HEK293 (cell line): ENCODE measurements at regions not wholly inside any gene's neighbourhood (a gene's known extent, or its start where the extent isn't known, plus 50 kb on each side); places are given as distances from the start of the nearest gene placed in this dataset.

Experiments
- CTCF ChIA-PET: fragments of 350-600 bp; formaldehyde crosslinking; extraction: SDS; loops from one replicate; lab custom pipeline; 2021; ENCODE audit warnings: antibody characterized with exemption; lab: Yijun Ruan, JAX
- POLR2A ChIA-PET: fragments of 300-600 bp; formaldehyde crosslinking; extraction: SDS; loops from one replicate; lab custom pipeline; 2020; ENCODE audit warnings: antibody characterized with exemption, inconsistent platforms; lab: Yijun Ruan, JAX
- H3K27ac ChIP-seq: fragments of 200-500 bp; sonication (Bioruptor generic); 2 replicates; pipeline ENCODE4 v1.5.1; 2014; ENCODE audit warnings: low read depth, low read length, control low read depth, inconsistent platforms; ENCODE audit errors: extremely low read depth
- H3K36me3 ChIP-seq, 2 experiments: fragments of 200-500 bp in 1 of 2; sonication (Bioruptor generic) in 1 of 2; 1 replicate in 1 of 2; 2 replicates in 1 of 2; pipeline ENCODE4 v1.5.1; 2014 to 2017; ENCODE audit warnings: inconsistent platforms in 2 of 2, low read length in 2 of 2; ENCODE audit not compliant: control insufficient read depth in 2 of 2, insufficient read depth in 1 of 2
- H3K4me1 ChIP-seq: fragments of 200-500 bp; sonication (Bioruptor generic); 2 replicates; pipeline ENCODE4 v1.5.1; 2014; ENCODE audit warnings: mild to moderate bottlenecking, low read length, inconsistent platforms; ENCODE audit not compliant: control insufficient read depth, insufficient read depth
- H3K4me3 ChIP-seq: 2 replicates; pipeline ENCODE4 v1.5.1; 2011; ENCODE audit warnings: low read depth, mild to moderate bottlenecking, control low read depth, low read length, moderate library complexity
- H3K9me3 ChIP-seq: fragments of 200-500 bp; sonication (Bioruptor generic); 2 replicates; pipeline ENCODE4 v1.5.1; 2014; ENCODE audit warnings: low read depth, low read length, inconsistent platforms; ENCODE audit not compliant: control insufficient read depth, insufficient read depth
- GLI4 ChIP-seq: fragments of 450-650 bp; formaldehyde crosslinking; IDR thresholded peaks from 2 replicates; pipeline ENCODE4 v1.5.1; 2016; ENCODE audit warnings: missing biosample characterization, missing genetic modification characterization
- KLF1 ChIP-seq: fragments of 450-650 bp; formaldehyde crosslinking; IDR thresholded peaks from 2 replicates; pipeline ENCODE4 v1.5.1; 2016; ENCODE audit warnings: missing biosample characterization, missing genetic modification characterization
- MEIS1 ChIP-seq: sonication (generic); formaldehyde crosslinking; IDR thresholded peaks from 2 replicates; pipeline ENCODE4 v1.8.1; 2022; ENCODE audit warnings: missing genetic modification reagents, mild to moderate bottlenecking, borderline replicate concordance
- SCRT1 ChIP-seq: fragments of 450-650 bp; formaldehyde crosslinking; IDR thresholded peaks from 2 replicates; pipeline ENCODE4 v1.5.1; 2016; ENCODE audit warnings: missing biosample characterization, missing genetic modification characterization, borderline replicate concordance
- SETDB1 ChIP-seq: IDR thresholded peaks from one replicate; pipeline ENCODE4 v1.6.1; 2017; ENCODE audit warnings: mild to moderate bottlenecking, low read length, moderate library complexity, mixed read lengths; ENCODE audit not compliant: insufficient read length
- ZBTB10 ChIP-seq: fragments of 450-650 bp; formaldehyde crosslinking; IDR thresholded peaks from 2 replicates; pipeline ENCODE4 v1.5.1; 2016; ENCODE audit warnings: missing biosample characterization, missing genetic modification characterization
- ZBTB6 ChIP-seq: fragments of 450-650 bp; formaldehyde crosslinking; IDR thresholded peaks from 2 replicates; pipeline ENCODE4 v1.5.1; 2017; ENCODE audit warnings: missing biosample characterization, missing genetic modification characterization
- ZFP37 ChIP-seq: fragments of 450-650 bp; formaldehyde crosslinking; IDR thresholded peaks from 2 replicates; pipeline ENCODE4 v1.5.1; 2016; ENCODE audit warnings: missing biosample characterization, missing genetic modification characterization
- ZNF112 ChIP-seq: fragments of 450-650 bp; formaldehyde crosslinking; IDR thresholded peaks from 2 replicates; pipeline ENCODE4 v1.5.0; 2017; ENCODE audit warnings: missing biosample characterization, missing genetic modification characterization
- ZNF138 ChIP-seq: fragments of 450-650 bp; formaldehyde crosslinking; IDR thresholded peaks from 2 replicates; pipeline ENCODE4 v1.5.1; 2016; ENCODE audit warnings: missing biosample characterization, missing genetic modification characterization, borderline replicate concordance
- ZNF280D ChIP-seq: fragments of 450-650 bp; formaldehyde crosslinking; IDR thresholded peaks from 2 replicates; pipeline ENCODE4 v1.5.1; 2016; ENCODE audit warnings: missing biosample characterization, missing genetic modification characterization
- ZNF292 ChIP-seq: fragments of 450-650 bp; formaldehyde crosslinking; IDR thresholded peaks from 2 replicates; pipeline ENCODE4 v1.5.1; 2016; ENCODE audit warnings: low read depth, missing biosample characterization, missing genetic modification characterization, borderline replicate concordance
- ZNF350 ChIP-seq: fragments of 450-650 bp; formaldehyde crosslinking; IDR thresholded peaks from 2 replicates; pipeline ENCODE4 v1.5.0; 2017; ENCODE audit warnings: missing biosample characterization, mild to moderate bottlenecking, missing genetic modification characterization
- ZNF510 ChIP-seq: fragments of 450-650 bp; formaldehyde crosslinking; IDR thresholded peaks from 2 replicates; pipeline ENCODE4 v1.5.1; 2018; ENCODE audit warnings: mild to moderate bottlenecking, missing genetic modification characterization, missing biosample characterization; ENCODE audit not compliant: insufficient replicate concordance
- ZNF514 ChIP-seq: fragments of 450-650 bp; formaldehyde crosslinking; IDR thresholded peaks from 2 replicates; pipeline ENCODE4 v1.5.1; 2016; ENCODE audit warnings: missing biosample characterization, missing genetic modification characterization
- ZNF555 ChIP-seq: fragments of 450-650 bp; formaldehyde crosslinking; conservative IDR thresholded peaks from 2 replicates; pipeline ENCODE4 v1.5.1; 2017; ENCODE audit warnings: missing biosample characterization, mild to moderate bottlenecking, missing genetic modification characterization, inconsistent platforms
- ZNF571 ChIP-seq: fragments of 450-650 bp; formaldehyde crosslinking; IDR thresholded peaks from 2 replicates; pipeline ENCODE4 v1.5.0; 2017; ENCODE audit warnings: missing biosample characterization, missing genetic modification characterization
- ZNF621 ChIP-seq: fragments of 450-650 bp; formaldehyde crosslinking; IDR thresholded peaks from 2 replicates; pipeline ENCODE4 v1.5.1; 2017; ENCODE audit warnings: missing biosample characterization, missing genetic modification characterization
- ZNF658 ChIP-seq: fragments of 450-650 bp; formaldehyde crosslinking; IDR thresholded peaks from 2 replicates; pipeline ENCODE4; 2016; ENCODE audit warnings: missing biosample characterization, missing genetic modification characterization
- ZNF677 ChIP-seq: fragments of 450-650 bp; IDR thresholded peaks from 2 replicates; pipeline ENCODE4 v1.5.0; 2018; ENCODE audit warnings: missing biosample characterization, mild to moderate bottlenecking, missing genetic modification characterization, moderate library complexity
- ZNF707 ChIP-seq: fragments of 450-650 bp; formaldehyde crosslinking; IDR thresholded peaks from 2 replicates; pipeline ENCODE4 v1.5.1; 2016; ENCODE audit warnings: missing biosample characterization, missing genetic modification characterization
- ZNF792 ChIP-seq: fragments of 450-650 bp; formaldehyde crosslinking; IDR thresholded peaks from 2 replicates; pipeline ENCODE4 v1.5.1; 2016; ENCODE audit warnings: missing biosample characterization, missing genetic modification characterization

GRCh38 chr4:56253666-56254305, 133.5 kb downstream of the AASDH start:
- Histone ChIP-seq H3K36me3 (no peaks in the 10 kb centered on the region), H3K4me3 (no peak overlapping the region), H3K9me3 (no peaks in the 10 kb centered on the region), H3K4me1 (no peaks in the 10 kb centered on the region), H3K27ac (no peak overlapping the region)
- CTCF ChIA-PET: no interaction called here
- TF ChIP-seq ZNF510 (tag by site-specific recombination) (no peak), ZNF138 (no peak), ZBTB6 (tag by site-specific recombination) (no peak), ZNF112 (tag by site-specific recombination) (no peak), ZNF555 (tag by site-specific recombination) (no peak), ZNF292 (tag by site-specific recombination) (no peak), ZNF621 (tag by site-specific recombination) (no peak), ZBTB10 (no peak), SCRT1 (tag by site-specific recombination) (no peak), ZNF514 (no peak), ZNF658 (no peak), ZNF792 (tag by site-specific recombination) (no peak)
- POLR2A ChIA-PET: no interaction called here

- Histone ChIP-seq H3K36me3 (no peaks in the 10 kb centered on the region), H3K4me3 (no peak overlapping the region), H3K27ac (no peak overlapping the region), H3K9me3 (no peaks in the 10 kb centered on the region), H3K4me1 (no peaks in the 10 kb centered on the region)
- CTCF ChIA-PET: no interaction called here
- TF ChIP-seq ZNF707 (tag by site-specific recombination): no peak
- TF ChIP-seq ZNF280D (tag by site-specific recombination): no peak
- no peak for TF ChIP-seq ZNF350
- TF ChIP-seq ZFP37 (tag by site-specific recombination): no peak
- no peak for TF ChIP-seq MEIS1 (CRISPR knock-in tag)
- no peak for TF ChIP-seq ZNF571 (tag by site-specific recombination)
- TF ChIP-seq ZNF677: no peak
- TF ChIP-seq GLI4 (tag by site-specific recombination): no peak
- no peak for TF ChIP-seq SETDB1
- TF ChIP-seq KLF1: no peak
- POLR2A ChIA-PET: no interaction called here
These were observed 134.6 kb downstream of the AASDH start for GRCh38 chr4:56252561-56253152.
